ENCODE measurements at regions not wholly inside any gene's neighbourhood (a gene's known extent, or its start where the extent isn't known, plus 50 kb on each side); places are given as distances from the start of the nearest gene placed in this dataset.

GRCh38 chr1:4064150-4064889, 164.2 kb upstream of the C1orf174 start:
- TF ChIP-seq CTCF (IDR thresholded peaks at IDR 0.05), result no peak
- TF ChIP-seq POLR2A (IDR thresholded peaks at IDR 0.05), result no peak
